Activated CD4-positive, alpha-beta T cell treated with anti-CD3 and anti-CD28 coated beads, Interleukin-2, amount 50 U/mL, for 16 hours (primary cell): ENCODE measurements at regions not wholly inside any gene's neighbourhood (a gene's known extent, or its start where the extent isn't known, plus 50 kb on each side); places are given as distances from the start of the nearest gene placed in this dataset.

ENCODE experiments used
- DNase-seq: peaks from one replicate; pipeline ENCODE4 v3.0.0-alpha.2; 2020

GRCh38 chr10:69684020-69684980, 54.3 kb downstream of the FAM241B start:
- no peak for DNase-seq

DNA sequence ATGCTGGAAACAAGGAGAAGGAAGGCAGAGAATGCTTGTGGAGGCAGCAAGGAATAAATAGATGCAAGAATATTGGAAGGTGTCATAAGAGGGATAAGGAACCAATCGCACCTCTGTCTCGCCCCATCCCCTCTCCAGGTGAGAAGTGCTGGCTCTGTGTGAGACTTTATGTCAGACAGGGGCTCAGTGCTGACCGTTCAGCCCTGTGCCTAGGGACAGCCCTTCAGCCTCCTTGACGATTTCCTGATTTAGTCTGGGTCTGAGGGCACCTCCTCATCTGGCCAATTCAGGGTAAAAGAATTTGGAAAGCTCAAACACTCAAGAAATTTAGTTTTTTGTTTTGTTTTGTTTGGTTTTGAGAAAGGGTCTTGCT, 54.9 kb downstream of the FAM241B start:
- DNase-seq: no peak

- DNase-seq: no peak
Observed at GRCh38 chr10:69685426-69685801, 55.4 kb downstream of the FAM241B start.

GRCh38 chr10:69685802-69686585, 55.9 kb downstream of the FAM241B start:
- DNase-seq: no peak

GRCh38 chr10:69686866-69687265, 56.8 kb downstream of the FAM241B start:
- DNase-seq: no peak

DNA sequence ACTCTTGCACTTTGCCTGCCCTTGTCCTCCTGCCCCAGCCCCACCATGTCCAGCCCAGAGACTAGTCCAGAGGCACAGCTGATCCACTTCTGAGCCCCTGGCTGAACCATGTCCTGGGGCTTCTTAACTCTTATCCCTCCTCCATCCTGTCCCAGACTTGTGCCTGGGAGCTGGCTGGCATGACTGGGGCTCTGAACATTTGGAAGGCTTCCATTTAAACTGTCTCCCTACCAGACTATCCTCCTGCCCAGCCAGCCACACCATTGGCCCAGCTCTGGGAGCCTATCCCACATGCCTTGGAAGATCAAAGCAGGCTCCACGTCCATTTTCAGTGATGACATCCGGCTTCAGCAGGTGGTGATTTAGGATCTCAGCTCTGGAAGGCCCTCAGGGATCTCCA, 57.4 kb downstream of the FAM241B start:
- DNase-seq: no peak

DNA sequence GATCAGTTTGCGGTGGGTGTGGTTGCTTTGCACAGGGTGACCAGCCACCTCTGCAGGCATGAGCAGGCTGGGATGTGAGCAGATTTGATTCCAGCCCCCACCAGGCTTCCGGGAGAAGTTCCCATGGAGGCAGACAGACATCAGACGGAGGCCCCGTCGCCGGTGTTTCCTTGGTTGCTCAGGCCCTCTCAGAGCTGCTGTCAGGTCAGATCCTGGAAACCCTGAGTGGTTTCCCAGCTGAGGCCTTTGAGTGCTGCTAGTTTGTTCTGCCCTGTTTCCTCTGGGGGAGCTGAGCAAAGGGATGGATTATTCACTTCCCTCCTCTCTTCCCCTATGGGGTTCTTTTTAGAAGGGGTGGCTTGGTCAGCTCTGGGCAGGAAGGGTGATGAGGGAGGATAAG, 62.2 kb downstream of the FAM241B start:
- DNase-seq: no peak

DNA sequence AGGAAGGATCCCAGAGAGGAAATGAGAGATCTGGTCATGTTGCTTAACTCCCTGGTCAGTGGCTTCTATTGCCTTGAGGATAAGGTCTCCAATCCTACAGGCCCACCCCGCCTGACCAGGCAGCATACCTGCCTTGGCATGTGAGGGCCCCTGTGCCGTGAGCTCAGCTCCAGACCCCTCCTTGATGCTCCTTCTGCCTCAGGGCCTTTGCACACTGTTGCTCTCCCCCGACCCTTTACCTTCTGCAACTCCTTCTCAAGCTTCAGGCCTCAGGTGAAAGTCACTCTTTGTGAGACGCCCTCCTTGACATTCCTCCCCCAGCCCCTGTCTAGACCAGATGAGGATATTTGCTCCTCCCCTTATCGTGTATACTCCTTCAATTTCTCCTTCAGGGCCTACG, 62.8 kb downstream of the FAM241B start:
- no peak for DNase-seq

GRCh38 chr10:69693886-69694285, 63.8 kb downstream of the FAM241B start:
- DNase-seq: no peak

- peak; percentile 15 for DNase-seq
Observed at GRCh38 chr10:69696073-69696731, 66.2 kb downstream of the FAM241B start.

DNA sequence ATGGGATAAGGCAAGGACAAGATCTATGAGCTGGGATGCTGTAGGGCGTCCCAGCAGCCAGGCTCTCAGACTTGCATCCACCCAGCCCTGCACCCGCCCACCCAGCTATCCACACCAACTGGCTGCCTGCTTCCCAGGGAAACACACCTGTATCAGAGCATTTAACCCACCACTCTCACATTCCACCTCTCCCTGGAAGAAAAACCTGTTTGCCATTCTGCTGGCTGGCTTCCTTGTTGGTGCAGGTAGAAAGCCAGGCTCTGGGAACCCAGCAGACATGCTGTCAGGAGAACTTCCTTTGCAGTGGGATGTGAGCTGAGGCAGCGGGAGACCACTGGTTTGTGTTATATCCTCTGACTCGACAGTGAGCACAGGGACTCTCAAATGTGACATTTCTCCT, 67.0 kb downstream of the FAM241B start:
- no peak for DNase-seq

- DNase-seq: no peak
Observed at GRCh38 chr10:69703256-69703655, 73.2 kb downstream of the FAM241B start.

- peak; percentile 21 for DNase-seq
Observed at GRCh38 chr10:69703766-69704630, 74.0 kb downstream of the FAM241B start.

GRCh38 chr10:69709366-69709941, 79.4 kb downstream of the FAM241B start:
- DNase-seq: no peak

- no peak for DNase-seq
Observed at GRCh38 chr10:69710008-69710888, 80.2 kb downstream of the FAM241B start.

DNA sequence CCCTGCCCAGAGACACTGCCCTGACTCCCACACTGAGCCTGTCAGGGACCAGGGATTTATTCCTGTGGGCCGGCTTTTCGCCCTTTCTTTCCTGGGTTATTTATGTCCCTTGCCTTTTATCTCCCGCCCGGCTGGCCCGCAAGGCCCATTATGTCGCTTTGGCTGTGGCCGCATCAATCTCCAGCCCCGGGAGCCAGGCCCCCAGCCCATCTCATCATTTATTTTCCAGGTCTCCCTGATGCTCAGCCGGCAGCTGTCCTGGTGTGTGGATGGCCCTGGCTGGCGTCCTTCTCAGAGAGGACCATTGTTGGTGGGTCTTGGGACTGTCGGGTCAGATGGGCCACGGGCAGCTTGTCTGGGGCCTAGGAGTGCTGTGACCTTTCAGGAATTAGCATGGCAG, 82.3 kb downstream of the FAM241B start:
- DNase-seq: no peak

GRCh38 chr10:69714572-69714971, 84.5 kb downstream of the FAM241B start:
- DNase-seq: no peak

- no peak for DNase-seq
Observed at GRCh38 chr10:69715156-69715898, 85.3 kb downstream of the FAM241B start.

- DNase-seq: no peak
Observed at GRCh38 chr10:69715899-69716606, 85.7 kb upstream of the COL13A1 start.
